NT2/D1 (cell line): ENCODE measurements at regions not wholly inside any gene's neighbourhood (a gene's known extent, or its start where the extent isn't known, plus 50 kb on each side); places are given as distances from the start of the nearest gene placed in this dataset.

Source experiments
- SUZ12 ChIP-seq: IDR thresholded peaks from 2 replicates; pipeline ENCODE4 v1.6.1; 2011; ENCODE audit not compliant: insufficient read length, insufficient read depth; ENCODE audit errors: extremely low read depth
- YY1 ChIP-seq: IDR thresholded peaks from 2 replicates; pipeline ENCODE4 v1.6.1; 2011; ENCODE audit not compliant: insufficient read length, insufficient read depth
- ZNF274 ChIP-seq: IDR thresholded peaks from 2 replicates; pipeline ENCODE4 v1.6.1; 2011; ENCODE audit warnings: mild to moderate bottlenecking, low read depth, low read length

DNA sequence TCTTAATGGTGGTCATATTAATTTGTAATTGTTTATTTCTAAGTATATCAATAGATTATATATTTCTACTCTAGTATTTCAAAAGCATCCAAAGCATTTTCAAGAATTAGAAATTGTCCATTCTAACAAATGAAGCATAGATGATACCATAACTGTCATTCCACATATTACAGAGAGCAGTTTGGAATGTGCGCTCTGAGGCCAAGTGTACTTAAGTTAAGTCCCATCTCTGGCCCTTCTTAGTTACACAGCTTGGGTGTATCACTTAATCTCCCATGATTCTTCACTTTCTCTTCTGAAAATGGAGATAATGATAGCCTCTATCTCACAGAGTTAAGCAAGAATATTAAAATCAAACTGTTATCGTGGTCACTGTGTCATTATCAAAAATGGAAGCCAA is 281.1 kb downstream of the MRPL39 start:
- no peak for TF ChIP-seq SUZ12
- TF ChIP-seq YY1 = no peak
- TF ChIP-seq ZNF274 = no peak
